Hepatocyte (in vitro differentiated cells): ENCODE measurements at regions not wholly inside any gene's neighbourhood (a gene's known extent, or its start where the extent isn't known, plus 50 kb on each side); places are given as distances from the start of the nearest gene placed in this dataset.

Experiments
- EZH2 ChIP-seq: fragments of 200-600 bp; sonication (generic); IDR thresholded peaks from 2 replicates; pipeline ENCODE4 v1.6.1; 2016; ENCODE audit warnings: antibody characterized with exemption, mild to moderate bottlenecking, borderline replicate concordance
- EZH2phosphoT487 ChIP-seq: fragments of 200-600 bp; sonication (generic); IDR thresholded peaks from one replicate; pipeline ENCODE4 v1.6.1; 2018; ENCODE audit warnings: antibody characterized with exemption, mild to moderate bottlenecking, low read depth, moderate library complexity; ENCODE audit not compliant: unreplicated experiment, severe bottlenecking
- TF ChIP-seq, protein P1 (sequence below): fragments of 200-600 bp; sonication (generic); IDR thresholded peaks from 2 replicates; pipeline ENCODE4 v1.5.1; 2016; ENCODE audit warnings: antibody characterized with exemption, mild to moderate bottlenecking; ENCODE audit not compliant: poor library complexity

DNA sequence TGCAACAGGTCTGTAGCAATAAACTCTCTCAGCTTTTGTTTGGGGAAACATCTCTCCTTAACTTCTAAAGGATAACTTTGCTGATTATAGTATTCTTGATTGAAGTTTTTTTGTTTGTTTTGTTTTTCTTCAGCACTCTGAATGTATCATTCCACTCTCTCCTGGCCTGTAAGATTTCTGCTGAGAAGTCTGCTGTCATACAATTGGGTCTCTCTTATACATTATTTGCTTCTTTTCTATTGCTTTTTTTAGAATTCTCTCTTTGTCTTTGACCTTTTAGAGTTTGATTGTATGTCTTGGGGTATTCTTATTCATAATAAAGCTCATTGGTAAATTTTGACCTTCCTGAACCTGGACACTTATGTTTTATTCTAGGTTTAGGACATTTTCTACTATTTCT lies 386.3 kb downstream of the MRPL39 start:
- TF ChIP-seq, protein P1, sequence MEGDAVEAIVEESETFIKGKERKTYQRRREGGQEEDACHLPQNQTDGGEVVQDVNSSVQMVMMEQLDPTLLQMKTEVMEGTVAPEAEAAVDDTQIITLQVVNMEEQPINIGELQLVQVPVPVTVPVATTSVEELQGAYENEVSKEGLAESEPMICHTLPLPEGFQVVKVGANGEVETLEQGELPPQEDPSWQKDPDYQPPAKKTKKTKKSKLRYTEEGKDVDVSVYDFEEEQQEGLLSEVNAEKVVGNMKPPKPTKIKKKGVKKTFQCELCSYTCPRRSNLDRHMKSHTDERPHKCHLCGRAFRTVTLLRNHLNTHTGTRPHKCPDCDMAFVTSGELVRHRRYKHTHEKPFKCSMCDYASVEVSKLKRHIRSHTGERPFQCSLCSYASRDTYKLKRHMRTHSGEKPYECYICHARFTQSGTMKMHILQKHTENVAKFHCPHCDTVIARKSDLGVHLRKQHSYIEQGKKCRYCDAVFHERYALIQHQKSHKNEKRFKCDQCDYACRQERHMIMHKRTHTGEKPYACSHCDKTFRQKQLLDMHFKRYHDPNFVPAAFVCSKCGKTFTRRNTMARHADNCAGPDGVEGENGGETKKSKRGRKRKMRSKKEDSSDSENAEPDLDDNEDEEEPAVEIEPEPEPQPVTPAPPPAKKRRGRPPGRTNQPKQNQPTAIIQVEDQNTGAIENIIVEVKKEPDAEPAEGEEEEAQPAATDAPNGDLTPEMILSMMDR = no peak
- TF ChIP-seq EZH2 = no peak
- TF ChIP-seq EZH2phosphoT487 = no peak
